ENCODE measurements at regions not wholly inside any gene's neighbourhood (a gene's known extent, or its start where the extent isn't known, plus 50 kb on each side); places are given as distances from the start of the nearest gene placed in this dataset.

DNA sequence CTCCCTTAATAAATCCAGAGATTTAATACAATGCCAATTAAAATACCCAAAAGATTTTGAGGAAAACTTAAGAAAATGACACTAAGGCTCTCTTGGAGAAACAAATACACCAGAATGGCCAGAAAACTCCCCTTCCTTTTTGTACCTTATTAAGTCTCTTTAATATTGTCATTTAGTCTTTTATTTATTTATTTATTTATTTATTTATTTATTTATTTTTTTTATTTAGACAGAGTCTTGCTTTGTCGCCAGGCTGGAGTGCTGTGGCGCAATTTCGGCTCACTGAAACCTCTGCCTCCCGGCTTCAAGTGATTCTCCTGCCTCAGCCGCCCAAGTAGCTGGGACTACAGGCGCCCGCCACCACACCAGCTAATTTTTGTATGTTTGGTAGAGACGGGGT lies 210.6 kb downstream of the DACT1 start:
- Histone ChIP-seq H3K4me3 (ENCODE audit: low read depth, low read length) (no peak overlapping the region), H3K36me3 (ENCODE audit: control insufficient read depth, insufficient read depth, low read length) (no peaks in the 10 kb centered on the region), H3K9me3 (ENCODE audit: control insufficient read depth, insufficient read depth, low read depth, low read length) (no peaks in the 10 kb centered on the region), H3K4me1 (ENCODE audit: control insufficient read depth, insufficient read depth, low read length) (peaks cover 6% of the 10 kb centered on the region), H3K27me3 (ENCODE audit: control insufficient read depth, insufficient read depth, low read length) (no peaks in the 10 kb centered on the region), H3K9ac (ENCODE audit: low read length) (no peak overlapping the region), H3K27ac (ENCODE audit: low read depth, low read length) (no peak overlapping the region)

DNA sequence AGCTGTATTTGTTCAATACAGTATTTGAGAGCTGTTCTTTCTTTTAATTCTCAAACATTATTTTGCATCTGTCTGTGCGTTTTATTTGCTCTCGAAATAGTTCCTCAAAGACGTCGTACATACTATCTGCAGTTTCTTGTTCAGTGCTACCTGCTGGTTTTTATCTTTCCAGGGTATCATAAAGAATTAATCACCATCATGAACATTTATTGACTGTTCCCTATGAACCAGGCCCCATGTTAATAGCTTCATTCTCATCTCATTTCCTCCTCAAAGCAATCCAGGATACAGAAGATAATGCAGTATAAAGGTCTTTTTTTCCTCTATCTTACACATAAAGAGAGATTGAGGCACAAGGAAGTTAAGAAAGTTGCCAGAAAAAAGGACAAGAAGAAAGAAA lies 211.8 kb downstream of the DACT1 start:
- Histone ChIP-seq H3K4me3 (ENCODE audit: low read depth, low read length) (no peak overlapping the region), H3K9me3 (ENCODE audit: control insufficient read depth, insufficient read depth, low read depth, low read length) (no peaks in the 10 kb centered on the region), H3K9ac (ENCODE audit: low read length) (no peak overlapping the region), H3K27me3 (ENCODE audit: control insufficient read depth, insufficient read depth, low read length) (no peaks in the 10 kb centered on the region), H3K4me1 (ENCODE audit: control insufficient read depth, insufficient read depth, low read length) (peaks cover 6% of the 10 kb centered on the region), H3K36me3 (ENCODE audit: control insufficient read depth, insufficient read depth, low read length) (no peaks in the 10 kb centered on the region), H3K27ac (ENCODE audit: low read depth, low read length) (no peak overlapping the region)

GRCh38 chr14:58850011-58850410 lies 212.2 kb downstream of the DACT1 start:
- Histone ChIP-seq H3K36me3 (ENCODE audit: control insufficient read depth, insufficient read depth, low read length) (no peaks in the 10 kb centered on the region), H3K9me3 (ENCODE audit: control insufficient read depth, insufficient read depth, low read depth, low read length) (no peaks in the 10 kb centered on the region), H3K4me3 (ENCODE audit: low read depth, low read length) (no peak overlapping the region), H3K27ac (ENCODE audit: low read depth, low read length) (no peak overlapping the region), H3K9ac (ENCODE audit: low read length) (no peak overlapping the region), H3K27me3 (ENCODE audit: control insufficient read depth, insufficient read depth, low read length) (no peaks in the 10 kb centered on the region), H3K4me1 (ENCODE audit: control insufficient read depth, insufficient read depth, low read length) (peaks cover 6% of the 10 kb centered on the region)

DNA sequence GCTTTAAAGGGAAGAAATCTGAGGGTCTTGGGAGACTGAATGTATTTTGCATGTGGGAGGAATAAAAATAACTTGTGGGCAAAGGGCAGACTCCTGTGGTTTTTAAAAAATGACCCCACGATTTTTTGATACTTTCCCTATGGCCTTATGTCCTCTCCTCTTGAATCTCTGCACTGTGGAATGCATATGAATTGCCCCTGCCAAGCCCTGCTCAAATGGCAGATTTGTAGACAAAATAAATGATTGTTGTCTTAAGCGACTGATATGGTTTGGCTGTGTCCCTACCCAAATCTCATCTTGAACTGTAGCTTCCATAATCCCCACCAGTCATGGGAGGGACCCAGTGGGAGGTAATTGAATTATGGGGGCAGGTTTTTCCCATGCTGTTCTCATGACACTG lies 223.8 kb downstream of the DACT1 start:
- H3K4me1 ChIP-seq (ENCODE audit: control insufficient read depth, insufficient read depth, low read length) = no peaks in the 10 kb centered on the region
- no peak overlapping the region for H3K9ac ChIP-seq (ENCODE audit: low read length)
- H3K27ac ChIP-seq (ENCODE audit: low read depth, low read length) = no peak overlapping the region
- H3K4me3 ChIP-seq (ENCODE audit: low read depth, low read length) = no peak overlapping the region
- no peaks in the 10 kb centered on the region for H3K27me3 ChIP-seq (ENCODE audit: control insufficient read depth, insufficient read depth, low read length)
- H3K36me3 ChIP-seq (ENCODE audit: control insufficient read depth, insufficient read depth, low read length) = no peaks in the 10 kb centered on the region
- peaks cover 2% of the 10 kb centered on the region; the same call in 1 of the 2 replicates for H3K9me3 ChIP-seq (ENCODE audit: control insufficient read depth, insufficient read depth, low read depth, low read length)

DNA sequence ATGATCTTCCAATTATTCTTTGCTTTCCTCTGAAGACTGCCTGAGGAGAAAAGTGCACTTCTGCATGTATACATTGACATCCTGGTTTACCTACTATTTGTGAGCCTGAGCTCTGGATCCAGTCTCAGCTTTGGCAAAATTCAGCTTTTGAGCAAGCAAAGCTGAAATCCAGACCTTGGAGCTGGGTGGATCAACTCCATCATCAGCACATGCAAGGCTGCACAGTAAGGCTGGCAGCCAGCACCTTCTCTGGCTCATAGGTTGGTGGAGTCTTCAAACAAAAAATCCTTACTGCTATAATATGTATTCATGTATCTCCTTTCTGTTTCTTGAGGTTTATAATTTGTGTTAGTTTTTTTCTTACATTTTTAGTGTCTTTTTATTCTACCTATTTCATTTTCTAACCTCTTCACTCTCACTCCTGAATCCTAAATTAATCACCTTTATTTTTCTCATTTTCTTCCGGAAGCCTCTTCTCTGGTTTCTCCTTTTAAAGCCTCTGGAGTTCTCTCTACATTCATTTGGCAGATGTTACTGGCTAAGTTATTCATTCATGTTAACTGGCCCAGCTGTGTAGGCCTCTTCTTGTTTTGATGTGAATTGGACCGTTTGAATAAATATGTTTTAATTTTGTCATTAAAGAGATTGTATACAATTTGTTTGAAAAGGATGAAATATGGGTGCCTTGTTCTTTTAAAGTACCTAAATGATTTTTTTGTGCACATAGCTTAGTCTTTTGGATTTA lies 224.8 kb downstream of the DACT1 start:
- Histone ChIP-seq H3K4me3 (ENCODE audit: low read depth, low read length) (no peak overlapping the region), H3K27me3 (ENCODE audit: control insufficient read depth, insufficient read depth, low read length) (no peaks in the 10 kb centered on the region), H3K9ac (ENCODE audit: low read length) (no peak overlapping the region), H3K36me3 (ENCODE audit: control insufficient read depth, insufficient read depth, low read length) (no peaks in the 10 kb centered on the region), H3K9me3 (ENCODE audit: control insufficient read depth, insufficient read depth, low read depth, low read length) (peaks cover 2% of the 10 kb centered on the region; the same call in 1 of the 2 replicates), H3K27ac (ENCODE audit: low read depth, low read length) (no peak overlapping the region), H3K4me1 (ENCODE audit: control insufficient read depth, insufficient read depth, low read length) (no peaks in the 10 kb centered on the region)

GRCh38 chr14:58863661-58864345 lies 226.0 kb downstream of the DACT1 start:
- no peaks in the 10 kb centered on the region for H3K27me3 ChIP-seq (ENCODE audit: control insufficient read depth, insufficient read depth, low read length)
- H3K9ac ChIP-seq (ENCODE audit: low read length) = no peak overlapping the region

GRCh38 chr14:58864751-58865513 lies 227.2 kb downstream of the DACT1 start:
- H3K27ac ChIP-seq (ENCODE audit: low read depth, low read length) = no peak overlapping the region
- no peaks in the 10 kb centered on the region for H3K4me1 ChIP-seq (ENCODE audit: control insufficient read depth, insufficient read depth, low read length)
- H3K9ac ChIP-seq (ENCODE audit: low read length) = no peak overlapping the region
- no peaks in the 10 kb centered on the region for H3K27me3 ChIP-seq (ENCODE audit: control insufficient read depth, insufficient read depth, low read length)
- H3K36me3 ChIP-seq (ENCODE audit: control insufficient read depth, insufficient read depth, low read length) = no peaks in the 10 kb centered on the region
- no peaks in the 10 kb centered on the region for H3K9me3 ChIP-seq (ENCODE audit: control insufficient read depth, insufficient read depth, low read depth, low read length)
- H3K4me3 ChIP-seq (ENCODE audit: low read depth, low read length) = no peak overlapping the region

More at GRCh38 chr14:58863661-58864345, 226.0 kb downstream of the DACT1 start:
- Histone ChIP-seq H3K4me1 (ENCODE audit: control insufficient read depth, insufficient read depth, low read length) (no peaks in the 10 kb centered on the region), H3K27ac (ENCODE audit: low read depth, low read length) (no peak overlapping the region), H3K9me3 (ENCODE audit: control insufficient read depth, insufficient read depth, low read depth, low read length) (no peaks in the 10 kb centered on the region), H3K4me3 (ENCODE audit: low read depth, low read length) (no peak overlapping the region), H3K36me3 (ENCODE audit: control insufficient read depth, insufficient read depth, low read length) (no peaks in the 10 kb centered on the region)

- Histone ChIP-seq H3K27me3 (ENCODE audit: control insufficient read depth, insufficient read depth, low read length) (no peaks in the 10 kb centered on the region), H3K36me3 (ENCODE audit: control insufficient read depth, insufficient read depth, low read length) (no peaks in the 10 kb centered on the region), H3K9ac (ENCODE audit: low read length) (no peak overlapping the region), H3K9me3 (ENCODE audit: control insufficient read depth, insufficient read depth, low read depth, low read length) (no peaks in the 10 kb centered on the region), H3K27ac (ENCODE audit: low read depth, low read length) (no peak overlapping the region), H3K4me3 (ENCODE audit: low read depth, low read length) (no peak overlapping the region), H3K4me1 (ENCODE audit: control insufficient read depth, insufficient read depth, low read length) (no peaks in the 10 kb centered on the region)
These were observed 227.9 kb downstream of the DACT1 start for GRCh38 chr14:58865514-58866281.

DNA sequence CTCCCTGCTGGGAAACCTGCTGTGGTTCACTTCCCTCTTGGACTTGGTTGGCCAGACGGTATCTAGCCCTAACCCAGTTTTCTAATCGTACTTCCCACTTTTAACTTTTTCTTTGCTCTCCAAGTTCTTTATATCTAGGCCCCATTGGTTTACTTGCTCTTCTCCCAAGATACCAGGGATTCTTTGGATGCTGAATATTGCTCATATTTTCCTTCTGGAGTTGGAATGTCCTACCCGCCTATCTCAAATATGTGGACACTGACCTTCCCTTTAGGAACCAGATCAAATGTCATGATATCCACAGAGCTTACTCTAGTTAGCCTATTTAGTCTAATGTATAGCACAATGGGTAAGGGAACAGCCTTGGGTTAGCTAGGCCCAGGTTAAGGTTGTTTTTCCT lies 228.6 kb downstream of the DACT1 start:
- Histone ChIP-seq H3K27ac (ENCODE audit: low read depth, low read length) (no peak overlapping the region), H3K4me3 (ENCODE audit: low read depth, low read length) (no peak overlapping the region), H3K9me3 (ENCODE audit: control insufficient read depth, insufficient read depth, low read depth, low read length) (no peaks in the 10 kb centered on the region), H3K9ac (ENCODE audit: low read length) (no peak overlapping the region), H3K27me3 (ENCODE audit: control insufficient read depth, insufficient read depth, low read length) (no peaks in the 10 kb centered on the region), H3K4me1 (ENCODE audit: control insufficient read depth, insufficient read depth, low read length) (no peaks in the 10 kb centered on the region), H3K36me3 (ENCODE audit: control insufficient read depth, insufficient read depth, low read length) (no peaks in the 10 kb centered on the region)

- Histone ChIP-seq H3K9me3 (ENCODE audit: control insufficient read depth, insufficient read depth, low read depth, low read length) (no peaks in the 10 kb centered on the region), H3K4me3 (ENCODE audit: low read depth, low read length) (no peak overlapping the region), H3K9ac (ENCODE audit: low read length) (no peak overlapping the region), H3K27ac (ENCODE audit: low read depth, low read length) (no peak overlapping the region), H3K36me3 (ENCODE audit: control insufficient read depth, insufficient read depth, low read length) (no peaks in the 10 kb centered on the region), H3K27me3 (ENCODE audit: control insufficient read depth, insufficient read depth, low read length) (no peaks in the 10 kb centered on the region), H3K4me1 (ENCODE audit: control insufficient read depth, insufficient read depth, low read length) (no peaks in the 10 kb centered on the region)
These were observed 233.2 kb downstream of the DACT1 start for GRCh38 chr14:58870961-58871360.
